Right lobe of liver (tissue), 6 donors: ENCODE measurements at regions not wholly inside any gene's neighbourhood (a gene's known extent, or its start where the extent isn't known, plus 50 kb on each side); places are given as distances from the start of the nearest gene placed in this dataset.

Source experiments
- ATAC-seq, 4 donors: fragments of 200-7000 bp; cut with Tn5 transposase; one replicate each; pipeline ENCODE4 v1.9.1; 2020; ENCODE audit warnings: mild to moderate bottlenecking in 4 of 4, moderate library complexity in 4 of 4
- DNase-seq, 3 donors: peaks; one replicate each; pipeline ENCODE4 v3.0.0-alpha.2; 2020
- H3K27ac ChIP-seq, 3 donors: fragments of 200-600 bp; one replicate each; pipeline ENCODE4 v1.8.0; 2022
- H3K27me3 ChIP-seq, 2 donors: fragments of 200-600 bp; one replicate each; pipeline ENCODE4 v1.8.0; 2022
- H3K36me3 ChIP-seq, 4 donors: fragments of 200-600 bp; sonication (generic) in 1 of 4; one replicate each; pipeline versions ENCODE4 v1.5.1 to v1.8.0; 2017 to 2022; ENCODE audit warnings: control low read depth in 1 of 4
- H3K4me1 ChIP-seq, 4 donors: fragments of 200-600 bp; sonication (generic) in 1 of 4; one replicate each; pipeline versions ENCODE4 v1.5.1 to v1.8.0; 2017 to 2022; ENCODE audit warnings: control low read depth in 1 of 4
- H3K4me3 ChIP-seq, 3 donors: fragments of 200-600 bp; one replicate each; pipeline ENCODE4 v1.8.0; 2022
- H3K9me3 ChIP-seq, 4 donors: fragments of 200-600 bp; sonication (generic) in 1 of 4; one replicate each; pipeline versions ENCODE4 v1.5.1 to v1.8.0; 2017 to 2022; ENCODE audit warnings: control low read depth in 1 of 4
- POLR2A ChIP-seq: fragments of 450-650 bp; IDR thresholded peaks from one replicate; pipeline ENCODE4 v1.6.1; 2017; ENCODE audit warnings: antibody characterized with exemption, mild to moderate bottlenecking
- WGBS: methylation state at CpG from one replicate; pipeline ENCODE4 v1.1.6; 2018; ENCODE audit warnings: low coverage, low lambda C conversion rate; ENCODE audit not compliant: insufficient coverage; ENCODE audit errors: missing lambda C conversion rate; 5-methylcytosine and 5-hydroxymethylcytosine counted together
- intact Hi-C, 2 donors: fragments of 100-400 bp; cut with DNase I; formaldehyde crosslinking; loops; one replicate each; pipeline versions ENCODE4 v1.11.2 to v1.14.1; 2022
- TF ChIP-seq, protein P1 (sequence below), 4 donors: fragments of 200-600 bp in 3 of 4; fragments of 450-650 bp in 1 of 4; IDR thresholded peaks; one replicate each; pipeline versions ENCODE4 v1.5.1 to v1.8.0; 2016 to 2022; ENCODE audit warnings: antibody characterized with exemption in 4 of 4, mild to moderate bottlenecking in 2 of 4
- donor health status: DM: no; HTN: yes; CAD: no.
- donor health status: DM: no; HTN: no; CAD: no.
- donor health status: DM: no; HTN: no; CAD: no.
- donor health status: DM: no; HTN: yes; CAD: no.
- donor health status: DM: no; HTN: yes; CAD: no.

DNA sequence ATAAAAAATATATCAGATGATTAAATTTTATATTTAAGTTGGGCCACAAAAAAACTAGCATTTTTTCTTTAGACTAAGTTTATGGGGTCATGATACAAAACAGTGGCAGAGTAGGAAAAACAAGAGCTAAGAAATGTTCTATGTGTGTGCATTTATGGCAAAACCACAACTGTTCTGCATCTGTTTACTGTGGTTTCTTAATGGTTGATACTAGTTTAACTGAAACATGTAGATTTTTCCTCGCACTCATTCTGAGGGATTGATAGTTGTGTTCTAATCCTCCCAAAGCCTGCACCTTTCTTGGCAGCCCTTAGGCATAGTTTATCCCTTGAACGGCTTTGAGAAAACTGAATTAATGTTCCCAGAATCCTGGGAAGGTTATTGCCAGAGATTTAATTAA, 66.6 kb upstream of the PHYHIPL start:
- TF ChIP-seq, protein P1, sequence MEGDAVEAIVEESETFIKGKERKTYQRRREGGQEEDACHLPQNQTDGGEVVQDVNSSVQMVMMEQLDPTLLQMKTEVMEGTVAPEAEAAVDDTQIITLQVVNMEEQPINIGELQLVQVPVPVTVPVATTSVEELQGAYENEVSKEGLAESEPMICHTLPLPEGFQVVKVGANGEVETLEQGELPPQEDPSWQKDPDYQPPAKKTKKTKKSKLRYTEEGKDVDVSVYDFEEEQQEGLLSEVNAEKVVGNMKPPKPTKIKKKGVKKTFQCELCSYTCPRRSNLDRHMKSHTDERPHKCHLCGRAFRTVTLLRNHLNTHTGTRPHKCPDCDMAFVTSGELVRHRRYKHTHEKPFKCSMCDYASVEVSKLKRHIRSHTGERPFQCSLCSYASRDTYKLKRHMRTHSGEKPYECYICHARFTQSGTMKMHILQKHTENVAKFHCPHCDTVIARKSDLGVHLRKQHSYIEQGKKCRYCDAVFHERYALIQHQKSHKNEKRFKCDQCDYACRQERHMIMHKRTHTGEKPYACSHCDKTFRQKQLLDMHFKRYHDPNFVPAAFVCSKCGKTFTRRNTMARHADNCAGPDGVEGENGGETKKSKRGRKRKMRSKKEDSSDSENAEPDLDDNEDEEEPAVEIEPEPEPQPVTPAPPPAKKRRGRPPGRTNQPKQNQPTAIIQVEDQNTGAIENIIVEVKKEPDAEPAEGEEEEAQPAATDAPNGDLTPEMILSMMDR (IDR thresholded peaks at IDR 0.05) = no peak
- TF ChIP-seq POLR2A = no peak
- no peaks in the 10 kb centered on the region for H3K36me3 ChIP-seq
- ATAC-seq = no peak
- no peaks in the 10 kb centered on the region for H3K9me3 ChIP-seq
- intact Hi-C loops = no loop called here
- no peak for DNase-seq
- 65% methylated on average over 2 of the region's 2 CpGs for WGBS
- H3K4me1 ChIP-seq = peaks cover 0 to 29% (median 7%) of the 10 kb centered on the region in 4 donors
- no peaks in the 10 kb centered on the region for H3K27me3 ChIP-seq
- no peak overlapping the region for H3K27ac ChIP-seq
- no peak overlapping the region for H3K4me3 ChIP-seq

DNA sequence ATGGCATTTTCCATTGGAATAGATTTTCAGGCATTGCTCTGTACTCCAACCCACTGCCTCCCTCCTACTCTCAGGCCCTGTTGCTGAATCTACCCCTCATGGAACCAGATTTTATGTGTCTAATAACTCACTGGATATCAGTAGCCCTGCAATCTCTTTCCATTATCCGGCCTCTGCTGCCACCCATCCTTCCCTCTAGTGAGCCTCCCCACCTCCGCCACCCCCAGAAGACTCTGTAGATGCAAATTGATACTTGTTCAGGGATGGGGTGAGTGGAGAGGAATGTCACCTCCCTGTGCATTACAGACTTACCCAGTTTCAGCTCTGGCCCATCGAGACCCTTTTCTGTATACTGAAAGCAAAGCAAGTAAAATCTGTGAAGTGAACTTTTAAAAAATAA, 52.3 kb upstream of the PHYHIPL start:
- Histone ChIP-seq H3K4me3 (no peak overlapping the region), H3K27ac (no peak overlapping the region), H3K4me1 (no peaks in the 10 kb centered on the region), H3K27me3 (no peaks in the 10 kb centered on the region), H3K9me3 (no peaks in the 10 kb centered on the region), H3K36me3 (no peaks in the 10 kb centered on the region)
- TF ChIP-seq, protein P1 (IDR thresholded peaks at IDR 0.05) = no peak
- no peak for TF ChIP-seq POLR2A
- WGBS = 84% methylated on average over 3 of the region's 3 CpGs
- no peak for ATAC-seq
- intact Hi-C loops = no loop called here
- no peak for DNase-seq

DNA sequence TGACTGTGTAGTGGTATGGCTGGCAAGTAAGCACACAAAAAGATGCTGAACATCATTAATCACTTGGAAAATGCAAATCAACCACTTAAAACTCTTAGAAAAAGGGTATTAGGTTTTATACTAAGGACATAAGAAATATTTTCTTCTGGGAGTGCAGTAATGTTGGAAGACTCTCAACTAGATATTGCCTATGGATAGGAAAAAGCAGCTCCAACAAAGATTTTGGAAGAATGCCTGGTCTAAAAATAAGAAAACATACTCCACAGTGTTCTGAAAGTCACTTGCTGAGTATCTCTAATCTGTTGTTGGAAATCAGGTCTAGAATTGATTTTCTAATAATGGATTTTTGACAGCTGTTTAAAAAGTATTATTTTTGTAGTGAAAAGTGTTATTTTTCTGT, 50.8 kb upstream of the PHYHIPL start:
- no peaks in the 10 kb centered on the region for H3K4me1 ChIP-seq
- DNase-seq (no peak), ATAC-seq (no peak)
- intact Hi-C loops = no loop called here
- H3K27ac ChIP-seq = no peak overlapping the region
- H3K9me3 ChIP-seq = no peaks in the 10 kb centered on the region
- no peak overlapping the region for H3K4me3 ChIP-seq
- no peaks in the 10 kb centered on the region for H3K36me3 ChIP-seq
- no peak for TF ChIP-seq POLR2A
- TF ChIP-seq, protein P1 (IDR thresholded peaks at IDR 0.05) = no peak
- H3K27me3 ChIP-seq = no peaks in the 10 kb centered on the region

DNA sequence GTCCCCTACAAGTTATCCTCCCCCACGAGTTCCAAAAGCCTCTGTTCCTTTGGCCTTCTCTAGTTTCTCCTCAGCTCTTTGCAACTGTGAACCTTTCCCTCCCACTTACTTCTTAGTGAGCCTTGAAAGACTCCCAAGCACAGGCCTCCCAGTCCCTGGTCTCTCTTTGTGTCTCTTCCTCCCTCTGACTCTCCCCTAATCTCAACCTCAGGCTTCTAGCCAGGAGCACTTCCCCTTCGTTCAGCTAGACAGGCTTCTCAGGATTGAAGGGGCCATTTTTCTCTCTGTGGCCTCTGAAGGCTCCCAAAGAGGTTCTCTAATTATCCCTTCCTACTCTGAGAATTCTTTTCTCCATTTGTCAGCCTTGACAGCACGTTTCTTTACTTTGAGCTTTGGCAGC, 50.2 kb upstream of the PHYHIPL start:
- DNase-seq (no peak), ATAC-seq (no peak)
- 37% methylated on average over 3 of the region's 3 CpGs for WGBS

More for the DNA sequence above, 50.2 kb upstream of the PHYHIPL start:
- no peaks in the 10 kb centered on the region for H3K4me1 ChIP-seq
- no peaks in the 10 kb centered on the region for H3K27me3 ChIP-seq
- no peaks in the 10 kb centered on the region for H3K9me3 ChIP-seq
- intact Hi-C loops = no loop called here
- no peak for TF ChIP-seq POLR2A
- TF ChIP-seq, protein P1 (IDR thresholded peaks at IDR 0.05) = no peak
- H3K36me3 ChIP-seq = no peaks in the 10 kb centered on the region
- H3K4me3 ChIP-seq = no peak overlapping the region
- H3K27ac ChIP-seq = no peak overlapping the region
